WTC11 (cell line): ENCODE measurements at regions not wholly inside any gene's neighbourhood (a gene's known extent, or its start where the extent isn't known, plus 50 kb on each side); places are given as distances from the start of the nearest gene placed in this dataset.

Experiments
- CREM ChIP-seq: sonication (generic); formaldehyde crosslinking; IDR thresholded peaks from 2 replicates; pipeline ENCODE4 v1.8.1; 2022; ENCODE audit warnings: mild to moderate bottlenecking, missing genetic modification reagents, moderate library complexity
- CTCF ChIP-seq: fragments of 200-600 bp; IDR thresholded peaks from 2 replicates; pipeline ENCODE4 v1.8.0; 2022; ENCODE audit warnings: antibody characterized with exemption
- KAT7 ChIP-seq: sonication (generic); formaldehyde crosslinking; IDR thresholded peaks from 2 replicates; pipeline ENCODE4 v1.8.1; 2023; ENCODE audit warnings: missing genetic modification reagents, mild to moderate bottlenecking, borderline replicate concordance
- MLX ChIP-seq: sonication (generic); formaldehyde crosslinking; IDR thresholded peaks from 2 replicates; pipeline ENCODE4 v1.8.1; 2023; ENCODE audit warnings: mild to moderate bottlenecking, missing genetic modification reagents, moderate library complexity
- NFYB ChIP-seq: sonication (generic); formaldehyde crosslinking; conservative IDR thresholded peaks from 2 replicates; pipeline ENCODE4 v1.8.0; 2022; ENCODE audit warnings: low read depth, missing genetic modification reagents
- RORB ChIP-seq: fragments of 250-450 bp; sonication (Bioruptor Pico); IDR thresholded peaks from 2 replicates; pipeline ENCODE4 v1.9.0; 2021; ENCODE audit warnings: mild to moderate bottlenecking
- SMAD3 ChIP-seq: sonication (generic); formaldehyde crosslinking; IDR thresholded peaks from 2 replicates; pipeline ENCODE4 v1.8.0; 2022; ENCODE audit warnings: missing genetic modification reagents, mild to moderate bottlenecking, borderline replicate concordance
- SP1 ChIP-seq: sonication (generic); formaldehyde crosslinking; conservative IDR thresholded peaks from 2 replicates; pipeline ENCODE4 v1.8.1; 2022; ENCODE audit warnings: missing genetic modification reagents
- USF1 ChIP-seq: sonication (generic); formaldehyde crosslinking; IDR thresholded peaks from 2 replicates; pipeline ENCODE4 v1.8.0; 2022; ENCODE audit warnings: mild to moderate bottlenecking, missing genetic modification reagents
- TF ChIP-seq, protein P1 (sequence below): sonication (generic); formaldehyde crosslinking; IDR thresholded peaks from 2 replicates; pipeline ENCODE4 v1.8.0; 2022; ENCODE audit warnings: mild to moderate bottlenecking, missing genetic modification reagents

DNA sequence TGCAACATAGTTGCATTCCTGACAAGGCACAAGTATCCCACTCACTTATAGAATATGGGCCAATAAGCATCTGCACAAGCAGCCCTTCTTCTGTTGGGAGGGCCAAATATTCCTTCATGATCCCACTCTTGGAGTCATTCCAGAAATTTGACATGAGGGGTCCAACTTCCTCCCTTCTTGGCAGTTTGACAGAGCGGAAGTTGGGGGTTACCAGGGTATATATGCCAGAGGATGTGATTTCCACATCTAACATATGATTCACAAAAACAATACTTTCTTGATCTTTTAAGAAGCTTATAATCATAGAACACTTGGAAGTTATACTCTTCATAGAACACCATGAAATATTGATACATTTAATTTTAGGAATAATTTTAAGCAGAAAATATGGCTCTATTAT, 100.9 kb upstream of the CRBN start:
- TF ChIP-seq CREM (CRISPR knock-in tag) (no peak), CTCF (no peak), RORB (no peak), KAT7 (CRISPR knock-in tag) (no peak), USF1 (CRISPR knock-in tag) (no peak), MLX (no peak), SMAD3 (CRISPR knock-in tag) (no peak), NFYB (no peak), SP1 (CRISPR knock-in tag) (no peak)
- TF ChIP-seq, protein P1, sequence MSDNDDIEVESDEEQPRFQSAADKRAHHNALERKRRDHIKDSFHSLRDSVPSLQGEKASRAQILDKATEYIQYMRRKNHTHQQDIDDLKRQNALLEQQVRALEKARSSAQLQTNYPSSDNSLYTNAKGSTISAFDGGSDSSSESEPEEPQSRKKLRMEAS: no peak
